Transverse colon (tissue), 4 donors: ENCODE measurements at regions not wholly inside any gene's neighbourhood (a gene's known extent, or its start where the extent isn't known, plus 50 kb on each side); places are given as distances from the start of the nearest gene placed in this dataset.

ENCODE experiments used
- POLR2AphosphoS5 ChIP-seq, 3 donors: sonication (generic); formaldehyde crosslinking; IDR thresholded peaks; one replicate each; pipeline ENCODE4 v1.6.1; 2016; ENCODE audit warnings: antibody characterized with exemption in 3 of 3
- TF ChIP-seq, protein P1 (sequence below), 5 experiments: fragments of 200-600 bp in 3 of 5; fragments of 450-650 bp in 2 of 5; sonication (generic) in 3 of 5; IDR thresholded peaks; 1 replicate in 2 of 5; 2 replicates in 3 of 5; pipeline ENCODE4 v1.5.1; 2016 to 2017; ENCODE audit warnings: antibody characterized with exemption in 5 of 5, inconsistent platforms in 3 of 5, mild to moderate bottlenecking in 2 of 5, moderate library complexity in 1 of 5

DNA sequence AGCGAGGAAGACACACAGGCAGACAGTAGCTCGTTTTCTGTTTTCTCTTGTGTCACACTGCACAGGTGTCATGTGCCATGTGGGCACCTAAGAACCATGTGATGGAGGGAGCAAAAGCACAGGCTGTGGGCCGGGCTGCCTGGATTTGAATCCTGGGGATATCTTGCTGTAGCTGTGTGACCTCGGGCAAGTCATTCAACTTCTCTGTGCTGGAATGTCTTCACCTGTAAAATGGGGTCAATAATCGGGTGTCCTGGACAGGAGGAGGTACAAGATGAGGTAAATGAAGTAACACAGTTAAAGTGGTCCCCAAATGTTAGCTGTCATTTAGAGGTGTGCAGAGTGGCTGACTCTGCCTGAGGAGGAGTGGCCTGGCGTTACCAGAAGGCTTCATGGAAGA, 246.9 kb downstream of the RPS24 start:
- TF ChIP-seq POLR2AphosphoS5 (IDR thresholded peaks at IDR 0.05), result no peak
- TF ChIP-seq, protein P1, sequence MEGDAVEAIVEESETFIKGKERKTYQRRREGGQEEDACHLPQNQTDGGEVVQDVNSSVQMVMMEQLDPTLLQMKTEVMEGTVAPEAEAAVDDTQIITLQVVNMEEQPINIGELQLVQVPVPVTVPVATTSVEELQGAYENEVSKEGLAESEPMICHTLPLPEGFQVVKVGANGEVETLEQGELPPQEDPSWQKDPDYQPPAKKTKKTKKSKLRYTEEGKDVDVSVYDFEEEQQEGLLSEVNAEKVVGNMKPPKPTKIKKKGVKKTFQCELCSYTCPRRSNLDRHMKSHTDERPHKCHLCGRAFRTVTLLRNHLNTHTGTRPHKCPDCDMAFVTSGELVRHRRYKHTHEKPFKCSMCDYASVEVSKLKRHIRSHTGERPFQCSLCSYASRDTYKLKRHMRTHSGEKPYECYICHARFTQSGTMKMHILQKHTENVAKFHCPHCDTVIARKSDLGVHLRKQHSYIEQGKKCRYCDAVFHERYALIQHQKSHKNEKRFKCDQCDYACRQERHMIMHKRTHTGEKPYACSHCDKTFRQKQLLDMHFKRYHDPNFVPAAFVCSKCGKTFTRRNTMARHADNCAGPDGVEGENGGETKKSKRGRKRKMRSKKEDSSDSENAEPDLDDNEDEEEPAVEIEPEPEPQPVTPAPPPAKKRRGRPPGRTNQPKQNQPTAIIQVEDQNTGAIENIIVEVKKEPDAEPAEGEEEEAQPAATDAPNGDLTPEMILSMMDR (IDR thresholded peaks at IDR 0.05), result no peak
